ENCODE measurements at regions not wholly inside any gene's neighbourhood (a gene's known extent, or its start where the extent isn't known, plus 50 kb on each side); places are given as distances from the start of the nearest gene placed in this dataset.

DNA sequence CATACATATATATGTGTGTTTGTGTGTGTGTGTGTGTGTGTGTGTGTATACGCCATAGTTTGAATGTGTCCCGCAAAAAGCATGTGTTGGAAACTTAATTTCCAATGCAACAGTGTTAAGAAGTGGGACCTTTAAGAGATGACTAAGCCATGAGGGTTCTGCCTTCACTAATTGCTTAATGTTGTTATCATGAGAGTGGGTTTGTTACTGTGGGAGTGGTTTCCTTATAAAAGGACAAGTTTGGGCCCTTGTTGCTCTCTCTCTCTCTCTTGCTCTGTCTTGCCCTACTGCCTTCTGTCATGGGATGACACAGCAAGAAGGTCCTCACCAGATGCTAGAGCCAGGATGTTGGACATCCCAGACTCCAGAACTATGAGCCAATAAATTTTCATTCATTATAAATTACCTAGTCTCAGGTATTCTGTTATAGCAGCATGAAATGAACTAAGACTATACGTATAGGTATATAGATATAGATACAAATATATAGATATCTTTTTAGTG lies 103.8 kb upstream of the ZC3H11B start:
- TF ChIP-seq YY1 (IDR thresholded peaks at IDR 0.05; ENCODE audit: low read depth): no peak
- no peak for TF ChIP-seq NFIC (IDR thresholded peaks at IDR 0.05)
- no peak for TF ChIP-seq RAD21 (IDR thresholded peaks at IDR 0.05; ENCODE audit: low read depth)
- no peak for TF ChIP-seq ZBTB7A (IDR thresholded peaks at IDR 0.05; ENCODE audit: low read depth)
- no peak for TF ChIP-seq CREB1 (IDR thresholded peaks at IDR 0.05; ENCODE audit: low read depth)
- TF ChIP-seq EGR1 (IDR thresholded peaks at IDR 0.05): no peak
- no peak for TF ChIP-seq CEBPB (IDR thresholded peaks at IDR 0.05)
- TF ChIP-seq, protein P1, sequence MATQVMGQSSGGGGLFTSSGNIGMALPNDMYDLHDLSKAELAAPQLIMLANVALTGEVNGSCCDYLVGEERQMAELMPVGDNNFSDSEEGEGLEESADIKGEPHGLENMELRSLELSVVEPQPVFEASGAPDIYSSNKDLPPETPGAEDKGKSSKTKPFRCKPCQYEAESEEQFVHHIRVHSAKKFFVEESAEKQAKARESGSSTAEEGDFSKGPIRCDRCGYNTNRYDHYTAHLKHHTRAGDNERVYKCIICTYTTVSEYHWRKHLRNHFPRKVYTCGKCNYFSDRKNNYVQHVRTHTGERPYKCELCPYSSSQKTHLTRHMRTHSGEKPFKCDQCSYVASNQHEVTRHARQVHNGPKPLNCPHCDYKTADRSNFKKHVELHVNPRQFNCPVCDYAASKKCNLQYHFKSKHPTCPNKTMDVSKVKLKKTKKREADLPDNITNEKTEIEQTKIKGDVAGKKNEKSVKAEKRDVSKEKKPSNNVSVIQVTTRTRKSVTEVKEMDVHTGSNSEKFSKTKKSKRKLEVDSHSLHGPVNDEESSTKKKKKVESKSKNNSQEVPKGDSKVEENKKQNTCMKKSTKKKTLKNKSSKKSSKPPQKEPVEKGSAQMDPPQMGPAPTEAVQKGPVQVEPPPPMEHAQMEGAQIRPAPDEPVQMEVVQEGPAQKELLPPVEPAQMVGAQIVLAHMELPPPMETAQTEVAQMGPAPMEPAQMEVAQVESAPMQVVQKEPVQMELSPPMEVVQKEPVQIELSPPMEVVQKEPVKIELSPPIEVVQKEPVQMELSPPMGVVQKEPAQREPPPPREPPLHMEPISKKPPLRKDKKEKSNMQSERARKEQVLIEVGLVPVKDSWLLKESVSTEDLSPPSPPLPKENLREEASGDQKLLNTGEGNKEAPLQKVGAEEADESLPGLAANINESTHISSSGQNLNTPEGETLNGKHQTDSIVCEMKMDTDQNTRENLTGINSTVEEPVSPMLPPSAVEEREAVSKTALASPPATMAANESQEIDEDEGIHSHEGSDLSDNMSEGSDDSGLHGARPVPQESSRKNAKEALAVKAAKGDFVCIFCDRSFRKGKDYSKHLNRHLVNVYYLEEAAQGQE (IDR thresholded peaks at IDR 0.05; ENCODE audit: low read depth): no peak
- TF ChIP-seq, protein P2, sequence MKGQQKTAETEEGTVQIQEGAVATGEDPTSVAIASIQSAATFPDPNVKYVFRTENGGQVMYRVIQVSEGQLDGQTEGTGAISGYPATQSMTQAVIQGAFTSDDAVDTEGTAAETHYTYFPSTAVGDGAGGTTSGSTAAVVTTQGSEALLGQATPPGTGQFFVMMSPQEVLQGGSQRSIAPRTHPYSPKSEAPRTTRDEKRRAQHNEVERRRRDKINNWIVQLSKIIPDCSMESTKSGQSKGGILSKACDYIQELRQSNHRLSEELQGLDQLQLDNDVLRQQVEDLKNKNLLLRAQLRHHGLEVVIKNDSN (IDR thresholded peaks at IDR 0.05): no peak
- TF ChIP-seq, protein P3, sequence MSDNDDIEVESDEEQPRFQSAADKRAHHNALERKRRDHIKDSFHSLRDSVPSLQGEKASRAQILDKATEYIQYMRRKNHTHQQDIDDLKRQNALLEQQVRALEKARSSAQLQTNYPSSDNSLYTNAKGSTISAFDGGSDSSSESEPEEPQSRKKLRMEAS (IDR thresholded peaks at IDR 0.05): no peak
- no peak for TF ChIP-seq EP300 (IDR thresholded peaks at IDR 0.05; ENCODE audit: borderline replicate concordance)
